Stimulated activated CD8-positive, alpha-beta memory T cell treated with anti-CD3 and anti-CD28 coated beads, Interleukin-2, amount 100 ng/mL, for 48 hours (primary cell): ENCODE measurements at regions not wholly inside any gene's neighbourhood (a gene's known extent, or its start where the extent isn't known, plus 50 kb on each side); places are given as distances from the start of the nearest gene placed in this dataset.

ENCODE experiments used
- DNase-seq, 2 donors: peaks; one replicate each; pipeline ENCODE4 v3.0.0-alpha.2; 2020; ENCODE audit warnings: low read depth in 2 of 2

- DNase-seq = no peak
These were observed 74.3 kb upstream of the IFNAR2 start for GRCh38 chr21:33155422-33155821.

GRCh38 chr21:33157303-33157702 lies 72.4 kb upstream of the IFNAR2 start:
- DNase-seq = no peak

- no peak for DNase-seq
These were observed 71.1 kb upstream of the IFNAR2 start for GRCh38 chr21:33158654-33159053.

- DNase-seq = no peak
These were observed 67.2 kb upstream of the IFNAR2 start for GRCh38 chr21:33162436-33162951.

- no peak for DNase-seq
These were observed 60.9 kb upstream of the IFNAR2 start for GRCh38 chr21:33168886-33169285.

- DNase-seq = no peak
These were observed 60.4 kb upstream of the IFNAR2 start for GRCh38 chr21:33169359-33169758.

- no peak for DNase-seq
These were observed 58.0 kb upstream of the IFNAR2 start for GRCh38 chr21:33171616-33172169.

- DNase-seq = no peak
These were observed 55.0 kb upstream of the IFNAR2 start for GRCh38 chr21:33174756-33175155.
